HepG2 (cell line): ENCODE measurements at regions not wholly inside any gene's neighbourhood (a gene's known extent, or its start where the extent isn't known, plus 50 kb on each side); places are given as distances from the start of the nearest gene placed in this dataset.

ENCODE experiments used
- ATAC-seq: fragments of 200-7000 bp; cut with Tn5 transposase; 3 replicates; pipeline ENCODE4 v1.9.1; 2020; ENCODE audit warnings: mild to moderate bottlenecking, moderate library complexity
- BruUV-seq: library from RNA; stranded (reverse); fragments of 400-500 nt; replicated peaks from 2 replicates; lab custom pipeline; 2021; lab: Mats Ljungman, UMichigan
- CTCF ChIA-PET: fragments of 300-600 bp; formaldehyde crosslinking; extraction: SDS; loops from one replicate; lab custom pipeline; 2021; ENCODE audit warnings: low total read pairs, inconsistent platforms, low intra/inter-chr PET ratio; lab: Yijun Ruan, JAX
- POLR2A ChIA-PET: fragments of 350-600 bp; sonication (Branson Sonifier 250); formaldehyde crosslinking; loops from one replicate; lab custom pipeline; 2020; ENCODE audit warnings: antibody characterized with exemption, inconsistent platforms; lab: Yijun Ruan, JAX
- DNase-seq: peaks from one replicate; pipeline ENCODE4 v3.0.0-alpha.2; 2015; ENCODE audit warnings: low spot score
- FAIRE-seq: peaks from 3 replicates; lab custom pipeline; 2011; peaks lifted over from hg19 to GRCh38; lab: Jason Lieb, UNC
- H2AFZ ChIP-seq: one replicate; pipeline ENCODE4 v1.6.1; 2011; ENCODE audit warnings: low read length, inconsistent platforms
- H3K27ac ChIP-seq: fragments of 300-600 bp; 3 replicates; pipeline ENCODE4 v1.8.0; 2011; ENCODE audit warnings: mixed run types, mild to moderate bottlenecking, mixed read lengths, low read length, inconsistent platforms; ENCODE audit not compliant: insufficient read depth; ENCODE audit errors: extremely low read length
- H3K27me3 ChIP-seq, 2 experiments: fragments of 200-600 bp in 1 of 2; 2 replicates in 1 of 2; 3 replicates in 1 of 2; pipeline versions ENCODE4 v1.6.0 to v1.8.0; 2011; ENCODE audit warnings: low read length in 2 of 2, mild to moderate bottlenecking in 2 of 2, moderate library complexity in 2 of 2, inconsistent platforms in 1 of 2; ENCODE audit not compliant: insufficient read depth in 2 of 2, control insufficient read depth in 1 of 2
- H3K36me3 ChIP-seq, 2 experiments: fragments of 200-600 bp in 1 of 2; replicated peaks in 1 of 2; 2 replicates in 1 of 2; 3 replicates in 1 of 2; pipeline versions ENCODE4 v1.5.1 to v1.8.0; 2011; ENCODE audit warnings: low read length in 2 of 2, inconsistent platforms in 1 of 2; ENCODE audit not compliant: insufficient read depth in 2 of 2, control insufficient read depth in 1 of 2
- H3K4me1 ChIP-seq: 2 replicates; pipeline ENCODE4 v1.5.1; 2012; ENCODE audit warnings: low read length, inconsistent platforms; ENCODE audit not compliant: insufficient read depth
- H3K4me2 ChIP-seq: 2 replicates; pipeline ENCODE4 v1.6.0; 2011; ENCODE audit warnings: low read depth, low read length, inconsistent platforms
- H3K4me3 ChIP-seq, 3 experiments: fragments of 200-600 bp in 1 of 3; sonication (generic), shearing (Covaris generic) in 1 of 3; replicated peaks in 1 of 3; 2 replicates each; pipeline ENCODE4 v1.5.1; 2011 to 2016; ENCODE audit warnings: low read length in 3 of 3, inconsistent platforms in 2 of 3, low read depth in 2 of 3, mild to moderate bottlenecking in 2 of 3, control low read depth in 1 of 3, mixed read lengths in 1 of 3; ENCODE audit not compliant: insufficient read depth in 1 of 3
- H3K79me2 ChIP-seq: one replicate; pipeline ENCODE4 v1.6.1; 2011; ENCODE audit warnings: low read length, inconsistent platforms; ENCODE audit not compliant: insufficient read depth
- H3K9ac ChIP-seq: 2 replicates; pipeline ENCODE4 v1.6.0; 2011; ENCODE audit warnings: mild to moderate bottlenecking, low read depth, low read length, inconsistent platforms; ENCODE audit not compliant: insufficient read depth
- H3K9me3 ChIP-seq: 2 replicates; pipeline ENCODE4 v1.5.1; 2012; ENCODE audit warnings: mild to moderate bottlenecking, low read length
- H4K20me1 ChIP-seq: 2 replicates; pipeline ENCODE4 v1.6.0; 2011; ENCODE audit warnings: inconsistent platforms, mild to moderate bottlenecking, low read length, moderate library complexity; ENCODE audit not compliant: insufficient read depth
- DNMT3B ChIP-seq: conservative IDR thresholded peaks from 2 replicates; pipeline ENCODE4 v1.6.1; 2016; ENCODE audit warnings: missing biosample characterization, control low read depth
- PHF21A ChIP-seq: sonication (generic); formaldehyde crosslinking; IDR thresholded peaks from 2 replicates; pipeline ENCODE4 v1.5.0; 2020; ENCODE audit warnings: mild to moderate bottlenecking, missing genetic modification reagents
- PRPF4 ChIP-seq: fragments of 200-400 bp; formaldehyde crosslinking; IDR thresholded peaks from 2 replicates; pipeline ENCODE4 v1.6.1; 2016; ENCODE audit warnings: low read length, low read depth; ENCODE audit not compliant: poor library complexity, severe bottlenecking
- REXO4 ChIP-seq: sonication (generic); formaldehyde crosslinking; IDR thresholded peaks from 2 replicates; pipeline ENCODE4 v1.8.0; 2022; ENCODE audit warnings: missing genetic modification reagents, mild to moderate bottlenecking, borderline replicate concordance
- ZNF33A ChIP-seq: sonication (generic); formaldehyde crosslinking; IDR thresholded peaks from 2 replicates; pipeline ENCODE4 v1.5.1; 2020; ENCODE audit warnings: missing genetic modification reagents, mild to moderate bottlenecking, moderate library complexity, borderline replicate concordance
- ZNF468 ChIP-seq: sonication (generic); formaldehyde crosslinking; IDR thresholded peaks from 2 replicates; pipeline ENCODE4 v1.8.0; 2022; ENCODE audit warnings: mild to moderate bottlenecking, moderate library complexity, missing genetic modification reagents
- ZNF678 ChIP-seq: sonication (generic); formaldehyde crosslinking; IDR thresholded peaks from 2 replicates; pipeline ENCODE4 v1.4.0; 2020; ENCODE audit warnings: mild to moderate bottlenecking, missing genetic modification reagents
- ZNF891 ChIP-seq: sonication (generic); formaldehyde crosslinking; IDR thresholded peaks from 2 replicates; pipeline ENCODE4 v1.5.0; 2020; ENCODE audit warnings: mild to moderate bottlenecking, missing genetic modification reagents
- WGBS: methylation state at CpG from one replicate; pipeline ENCODE4 v1.1.6; 2017; ENCODE audit warnings: low lambda C conversion rate; 5-methylcytosine and 5-hydroxymethylcytosine counted together
- in situ Hi-C: cut with HindIII; loops from 2 replicates; pipeline ENCODE4 v1.10.0; 2017; ENCODE audit warnings: low pct_unique_long_range_greater_than_20kb; ENCODE audit not compliant: extremely low pct_ligation_motif_present
- intact Hi-C: fragments of 100-400 bp; cut with micrococcal nuclease; formaldehyde crosslinking; loops from one replicate; pipeline ENCODE4 v1.10.0; 2022; ENCODE audit not compliant: unreplicated experiment
- TF ChIP-seq, protein P1 (sequence below): sonication (generic); formaldehyde crosslinking; IDR thresholded peaks from 2 replicates; pipeline ENCODE4 v1.4.0; 2020; ENCODE audit warnings: missing genetic modification reagents
- TF ChIP-seq, protein P2 (sequence below): sonication (generic); formaldehyde crosslinking; IDR thresholded peaks from 2 replicates; pipeline ENCODE4 v1.8.0; 2022; ENCODE audit warnings: mild to moderate bottlenecking, missing genetic modification reagents, moderate library complexity

DNA sequence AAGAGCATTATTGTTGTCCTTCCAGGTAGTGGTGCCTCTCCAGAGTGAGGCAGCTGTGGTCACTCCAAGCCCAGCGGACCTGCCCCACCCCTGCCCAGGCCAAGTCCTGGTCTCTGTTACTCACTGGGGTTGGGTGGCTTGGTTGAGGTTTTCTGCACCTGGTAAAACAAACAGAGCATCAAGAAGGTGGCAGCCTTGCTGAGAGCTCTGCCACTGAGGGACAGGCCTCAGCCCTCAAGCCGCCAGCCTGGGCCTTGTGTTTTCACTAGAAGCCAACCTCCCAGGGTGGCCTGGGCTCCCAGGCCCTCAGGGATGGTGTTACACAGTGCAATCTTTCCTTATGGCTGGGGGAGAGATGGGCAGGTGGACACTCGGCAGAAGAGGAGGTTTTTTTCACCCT, 182.7 kb downstream of the BCOR start:
- Histone ChIP-seq H3K27ac (no peak overlapping the region), H2AFZ (no peak overlapping the region), H3K9me3 (no peaks in the 10 kb centered on the region), H3K36me3 (no peaks in the 10 kb centered on the region), H3K9ac (no peak overlapping the region), H3K4me3 (no peak overlapping the region), H3K4me2 (no peak overlapping the region), H3K79me2 (no peaks in the 10 kb centered on the region), H3K27me3 (no peaks in the 10 kb centered on the region), H4K20me1 (no peaks in the 10 kb centered on the region), H3K4me1 (no peaks in the 10 kb centered on the region)
- ChIA-PET POLR2A (no interaction called here), CTCF (no interaction called here)
- intact Hi-C loops, result no loop called here
- no peak for DNase-seq
- in situ Hi-C loops, result no loop called here
- TF ChIP-seq, protein P1, sequence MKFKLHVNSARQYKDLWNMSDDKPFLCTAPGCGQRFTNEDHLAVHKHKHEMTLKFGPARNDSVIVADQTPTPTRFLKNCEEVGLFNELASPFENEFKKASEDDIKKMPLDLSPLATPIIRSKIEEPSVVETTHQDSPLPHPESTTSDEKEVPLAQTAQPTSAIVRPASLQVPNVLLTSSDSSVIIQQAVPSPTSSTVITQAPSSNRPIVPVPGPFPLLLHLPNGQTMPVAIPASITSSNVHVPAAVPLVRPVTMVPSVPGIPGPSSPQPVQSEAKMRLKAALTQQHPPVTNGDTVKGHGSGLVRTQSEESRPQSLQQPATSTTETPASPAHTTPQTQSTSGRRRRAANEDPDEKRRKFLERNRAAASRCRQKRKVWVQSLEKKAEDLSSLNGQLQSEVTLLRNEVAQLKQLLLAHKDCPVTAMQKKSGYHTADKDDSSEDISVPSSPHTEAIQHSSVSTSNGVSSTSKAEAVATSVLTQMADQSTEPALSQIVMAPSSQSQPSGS (CRISPR knock-in tag), result no peak
- TF ChIP-seq ZNF33A (CRISPR knock-in tag) (no peak), ZNF468 (CRISPR knock-in tag) (no peak), ZNF891 (CRISPR knock-in tag) (no peak), ZNF678 (no peak), PRPF4 (no peak), PHF21A (no peak), REXO4 (CRISPR knock-in tag) (no peak), DNMT3B (CRISPR knock-in tag) (no peak)
- TF ChIP-seq, protein P2, sequence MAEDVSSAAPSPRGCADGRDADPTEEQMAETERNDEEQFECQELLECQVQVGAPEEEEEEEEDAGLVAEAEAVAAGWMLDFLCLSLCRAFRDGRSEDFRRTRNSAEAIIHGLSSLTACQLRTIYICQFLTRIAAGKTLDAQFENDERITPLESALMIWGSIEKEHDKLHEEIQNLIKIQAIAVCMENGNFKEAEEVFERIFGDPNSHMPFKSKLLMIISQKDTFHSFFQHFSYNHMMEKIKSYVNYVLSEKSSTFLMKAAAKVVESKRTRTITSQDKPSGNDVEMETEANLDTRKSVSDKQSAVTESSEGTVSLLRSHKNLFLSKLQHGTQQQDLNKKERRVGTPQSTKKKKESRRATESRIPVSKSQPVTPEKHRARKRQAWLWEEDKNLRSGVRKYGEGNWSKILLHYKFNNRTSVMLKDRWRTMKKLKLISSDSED (CRISPR knock-in tag), result no peak
- WGBS, result no CpG with 5 or more reads among the region's 3 CpGs
- no TSS peak for BruUV-seq
- no peak for ATAC-seq
- no peak for FAIRE-seq
